K562 (cell line): ENCODE measurements at regions not wholly inside any gene's neighbourhood (a gene's known extent, or its start where the extent isn't known, plus 50 kb on each side); places are given as distances from the start of the nearest gene placed in this dataset.

Source experiments
- ATAC-seq: fragments of 200-7000 bp; cut with Tn5 transposase; 3 replicates; pipeline ENCODE4 v1.9.1; 2020; ENCODE audit warnings: moderate library complexity
- BruUV-seq: library from RNA; stranded (reverse); fragments of 400-500 nt; replicated peaks from 2 replicates; lab custom pipeline; 2021; lab: Mats Ljungman, UMichigan
- CTCF ChIA-PET: fragments of 300-600 bp; formaldehyde crosslinking; extraction: SDS; loops from one replicate; lab custom pipeline; 2021; ENCODE audit warnings: low intra/inter-chr PET ratio; lab: Yijun Ruan, JAX
- POLR2A ChIA-PET: fragments of 300-600, 350-650 bp; sonication (Branson Sonifier 250); formaldehyde crosslinking; extraction: SDS; loops from one replicate; lab custom pipeline; 2021; ENCODE audit warnings: antibody characterized with exemption, inconsistent platforms; lab: Yijun Ruan, JAX
- DNase-seq, 4 experiments: peaks; one replicate each; pipeline versions ENCODE4 v3.0.0 to v3.0.0-alpha.2; 2011 to 2018; ENCODE audit warnings: low spot score in 3 of 4, mixed read lengths in 3 of 4; ENCODE audit errors: extremely low read depth in 1 of 4
- FAIRE-seq: peaks from 2 replicates; lab custom pipeline; 2011; peaks lifted over from hg19 to GRCh38; lab: Jason Lieb, UNC
- H2AFZ ChIP-seq: 2 replicates; pipeline ENCODE4 v1.6.0; 2011; ENCODE audit warnings: low read depth, low read length, control low read depth, inconsistent platforms
- H3K27ac ChIP-seq: fragments of 200-600 bp; 3 replicates; pipeline ENCODE4 v1.8.0; 2011; ENCODE audit warnings: low read depth, mild to moderate bottlenecking, control low read depth, inconsistent platforms, low read length, moderate library complexity, mixed read lengths; ENCODE audit errors: extremely low read depth
- H3K27me3 ChIP-seq, 2 experiments: fragments of 300-600 bp in 1 of 2; 2 replicates in 1 of 2; 3 replicates in 1 of 2; pipeline versions ENCODE4 v1.6.0 to v1.8.0; 2011; ENCODE audit warnings: inconsistent platforms in 2 of 2, low read length in 2 of 2, mild to moderate bottlenecking in 1 of 2, mixed read lengths in 1 of 2, moderate library complexity in 1 of 2; ENCODE audit not compliant: control insufficient read depth in 2 of 2, insufficient read depth in 2 of 2
- H3K36me3 ChIP-seq: fragments of 300-600 bp; 3 replicates; pipeline ENCODE4 v1.8.0; 2011; ENCODE audit warnings: mild to moderate bottlenecking, low read length, inconsistent platforms; ENCODE audit not compliant: control insufficient read depth, insufficient read depth
- H3K4me1 ChIP-seq, 2 experiments: fragments of 200-600 bp in 1 of 2; replicated peaks in 1 of 2; 2 replicates in 1 of 2; 3 replicates in 1 of 2; pipeline versions ENCODE4 v1.5.1 to v1.8.0; 2011; ENCODE audit warnings: inconsistent platforms in 2 of 2, low read length in 2 of 2, mild to moderate bottlenecking in 1 of 2, mixed read lengths in 1 of 2, moderate library complexity in 1 of 2; ENCODE audit not compliant: control insufficient read depth in 2 of 2, insufficient read depth in 2 of 2
- H3K4me2 ChIP-seq: 2 replicates; pipeline ENCODE4 v1.6.1; 2011; ENCODE audit warnings: low read length, control low read depth, inconsistent platforms, mixed read lengths; ENCODE audit not compliant: insufficient read depth
- H3K4me3 ChIP-seq: fragments of 200-600 bp; sonication (generic), shearing (Covaris generic); 2 replicates; pipeline ENCODE4 v1.5.1; 2016; ENCODE audit warnings: control low read depth, inconsistent platforms
- H3K79me2 ChIP-seq: fragments of 200-600 bp; 3 replicates; pipeline ENCODE4 v1.8.0; 2011; ENCODE audit warnings: low read length, inconsistent platforms; ENCODE audit not compliant: control insufficient read depth, insufficient read depth
- H3K9ac ChIP-seq, 2 experiments: 2 replicates each; pipeline versions ENCODE4 v1.6.0 to v1.6.1; 2011; ENCODE audit warnings: low read depth in 2 of 2, low read length in 2 of 2, control low read depth in 1 of 2, inconsistent platforms in 1 of 2, mild to moderate bottlenecking in 1 of 2, mixed read lengths in 1 of 2; ENCODE audit not compliant: insufficient read depth in 1 of 2
- H3K9me1 ChIP-seq: one replicate; pipeline ENCODE4 v1.6.0; 2011; ENCODE audit warnings: inconsistent platforms, mild to moderate bottlenecking, low read length, moderate library complexity; ENCODE audit not compliant: control insufficient read depth, insufficient read depth
- H3K9me3 ChIP-seq: replicated peaks from 2 replicates; pipeline ENCODE4 v1.5.1; 2011; ENCODE audit warnings: low read depth, low read length, inconsistent platforms; ENCODE audit not compliant: control insufficient read depth, insufficient read depth
- H4K20me1 ChIP-seq: replicated peaks from 2 replicates; pipeline ENCODE4 v1.6.1; 2011; ENCODE audit warnings: low read length, inconsistent platforms, mixed read lengths; ENCODE audit not compliant: control insufficient read depth, insufficient read depth
- FOXP1 ChIP-seq: sonication (generic); formaldehyde crosslinking; IDR thresholded peaks from 2 replicates; pipeline ENCODE4 v1.8.0; 2022; ENCODE audit warnings: mild to moderate bottlenecking, missing genetic modification reagents
- HDAC8 ChIP-seq: fragments of 450-650 bp; IDR thresholded peaks from 2 replicates; pipeline ENCODE4 v1.6.1; 2016; ENCODE audit warnings: mild to moderate bottlenecking, missing genetic modification characterization, moderate library complexity, missing compliant biosample characterization
- HNRNPK ChIP-seq: fragments of 200-400 bp; formaldehyde crosslinking; IDR thresholded peaks from one replicate; pipeline ENCODE4 v1.6.1; 2018; ENCODE audit warnings: mild to moderate bottlenecking, low read depth, low read length; ENCODE audit not compliant: poor library complexity, severe bottlenecking
- KDM4B ChIP-seq, 2 experiments: fragments of 450-650 bp in 1 of 2; sonication (generic) in 1 of 2; IDR thresholded peaks; 2 replicates each; pipeline ENCODE4 v1.6.1; 2016 to 2017; ENCODE audit warnings: borderline replicate concordance in 2 of 2, antibody characterized with exemption in 1 of 2, low read depth in 1 of 2, mild to moderate bottlenecking in 1 of 2
- MXI1 ChIP-seq: IDR thresholded peaks from 2 replicates; pipeline ENCODE4 v1.6.1; 2011; ENCODE audit warnings: low read depth, mild to moderate bottlenecking, improper control_type of control experiment, low read length
- RFX7 ChIP-seq: fragments of 250-450 bp; sonication (Bioruptor Pico); IDR thresholded peaks from 2 replicates; pipeline ENCODE4 v1.5.1; 2021; ENCODE audit warnings: mild to moderate bottlenecking
- SPI1 ChIP-seq: IDR thresholded peaks from 2 replicates; pipeline ENCODE4 v1.6.1; 2011; ENCODE audit warnings: low read depth, low read length, control low read depth, borderline replicate concordance
- TRIM24 ChIP-seq, 2 experiments: fragments of 450-650 bp; IDR thresholded peaks; 2 replicates each; pipeline ENCODE4 v1.6.1; 2016
- ZFX ChIP-seq: sonication (generic); formaldehyde crosslinking; IDR thresholded peaks from 2 replicates; pipeline ENCODE4 v1.8.0; 2022; ENCODE audit warnings: mild to moderate bottlenecking, missing genetic modification reagents, moderate library complexity
- ZNF121 ChIP-seq: sonication (generic); formaldehyde crosslinking; conservative IDR thresholded peaks from 2 replicates; pipeline ENCODE4 v1.8.0; 2022; ENCODE audit warnings: missing genetic modification reagents
- ZNF431 ChIP-seq: sonication (generic); formaldehyde crosslinking; IDR thresholded peaks from 2 replicates; pipeline ENCODE4 v1.8.0; 2022; ENCODE audit warnings: mild to moderate bottlenecking, missing genetic modification reagents
- in situ Hi-C: fragments of 300-500 bp; cut with MboI; formaldehyde crosslinking; loops from 4 replicates; pipeline ENCODE4 v1.15.0; 2018; ENCODE audit warnings: inconsistent platforms, mixed read lengths
- intact Hi-C: fragments of 100-400 bp; cut with micrococcal nuclease; formaldehyde crosslinking; loops from 2 replicates; pipeline ENCODE4 v1.14.2; 2022
- TF ChIP-seq, protein P1 (sequence below): fragments of 450-650 bp; IDR thresholded peaks from 2 replicates; pipeline ENCODE4 v1.7.0; 2016; ENCODE audit warnings: borderline replicate concordance
- TF ChIP-seq, protein P2 (sequence below): sonication (generic); formaldehyde crosslinking; IDR thresholded peaks from 2 replicates; pipeline ENCODE4 v1.8.0; 2023; ENCODE audit warnings: mild to moderate bottlenecking, missing genetic modification reagents

DNA sequence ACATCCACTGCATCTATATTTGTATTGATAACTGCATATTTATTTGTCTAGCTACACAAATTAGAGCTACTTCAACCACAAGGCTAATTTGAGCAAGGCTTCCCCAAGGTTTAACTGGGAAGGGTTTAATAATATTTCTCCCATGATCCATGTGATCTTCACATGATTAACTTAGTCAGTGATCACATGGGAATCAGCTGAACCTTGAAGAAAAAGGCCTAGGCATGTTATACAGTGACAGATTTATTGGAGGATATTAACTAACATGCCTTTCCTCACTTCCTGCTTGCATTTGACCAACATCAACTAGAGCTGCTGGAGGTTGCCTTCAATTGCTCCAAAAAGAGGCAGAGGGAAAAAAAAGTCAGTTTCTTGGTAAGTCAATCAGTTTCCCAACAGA lies 417.0 kb downstream of the HAO1 start:
- Histone ChIP-seq H3K79me2 (no peaks in the 10 kb centered on the region), H3K9me3 (no peaks in the 10 kb centered on the region), H4K20me1 (no peaks in the 10 kb centered on the region), H3K27ac (no peak overlapping the region), H3K4me3 (no peak overlapping the region), H2AFZ (no peak overlapping the region), H3K9me1 (no peaks in the 10 kb centered on the region), H3K27me3 (no peaks in the 10 kb centered on the region), H3K4me1 (no peaks in the 10 kb centered on the region), H3K4me2 (no peak overlapping the region), H3K9ac (no peak overlapping the region), H3K36me3 (no peaks in the 10 kb centered on the region)
- no TSS peak for BruUV-seq
- ATAC-seq (no peak), FAIRE-seq (no peak), DNase-seq (no peak)
- intact Hi-C loops (no loop called here), in situ Hi-C loops (no loop called here)
- TF ChIP-seq ZNF121 (CRISPR knock-in tag) (no peak), FOXP1 (no peak)
- CTCF ChIA-PET, result no interaction called here
- POLR2A ChIA-PET, result no interaction called here

DNA sequence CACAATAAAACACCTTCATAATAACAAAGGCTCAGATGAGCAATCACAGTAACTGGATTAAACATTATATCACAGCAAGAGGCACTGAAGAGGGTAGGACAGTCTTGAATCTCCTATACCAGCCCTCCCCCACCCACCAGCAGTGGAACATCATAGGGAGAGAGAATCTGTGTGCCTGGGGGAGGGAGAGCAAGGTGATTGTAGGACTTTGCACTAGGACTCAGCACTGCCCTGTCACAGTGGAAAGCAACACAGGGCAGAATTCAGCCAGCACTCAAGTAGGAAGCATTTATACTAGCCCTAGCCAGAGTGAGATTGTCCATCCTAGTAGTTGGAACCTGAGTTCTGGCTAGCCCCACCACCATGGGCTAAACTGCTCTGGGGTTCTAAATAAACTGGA lies 400.2 kb downstream of the HAO1 start:
- intact Hi-C loops, result no loop called here
- no TSS peak for BruUV-seq
- ChIA-PET CTCF (no interaction called here), POLR2A (no interaction called here)
- no peaks in the 10 kb centered on the region for H3K79me2 ChIP-seq
- no peaks in the 10 kb centered on the region for H3K4me1 ChIP-seq
- H3K27me3 ChIP-seq, result no peaks in the 10 kb centered on the region
- H3K36me3 ChIP-seq, result no peaks in the 10 kb centered on the region
- H2AFZ ChIP-seq, result no peak overlapping the region
- H3K9ac ChIP-seq, result no peak overlapping the region
- H3K4me3 ChIP-seq, result no peak overlapping the region
- H3K4me2 ChIP-seq, result no peak overlapping the region
- in situ Hi-C loops, result no loop called here
- ATAC-seq (no peak), FAIRE-seq (no peak), DNase-seq (no peak)
- no peaks in the 10 kb centered on the region for H3K9me1 ChIP-seq
- H4K20me1 ChIP-seq, result no peaks in the 10 kb centered on the region
- no peak overlapping the region for H3K27ac ChIP-seq
- no peaks in the 10 kb centered on the region for H3K9me3 ChIP-seq
- TF ChIP-seq, protein P1, sequence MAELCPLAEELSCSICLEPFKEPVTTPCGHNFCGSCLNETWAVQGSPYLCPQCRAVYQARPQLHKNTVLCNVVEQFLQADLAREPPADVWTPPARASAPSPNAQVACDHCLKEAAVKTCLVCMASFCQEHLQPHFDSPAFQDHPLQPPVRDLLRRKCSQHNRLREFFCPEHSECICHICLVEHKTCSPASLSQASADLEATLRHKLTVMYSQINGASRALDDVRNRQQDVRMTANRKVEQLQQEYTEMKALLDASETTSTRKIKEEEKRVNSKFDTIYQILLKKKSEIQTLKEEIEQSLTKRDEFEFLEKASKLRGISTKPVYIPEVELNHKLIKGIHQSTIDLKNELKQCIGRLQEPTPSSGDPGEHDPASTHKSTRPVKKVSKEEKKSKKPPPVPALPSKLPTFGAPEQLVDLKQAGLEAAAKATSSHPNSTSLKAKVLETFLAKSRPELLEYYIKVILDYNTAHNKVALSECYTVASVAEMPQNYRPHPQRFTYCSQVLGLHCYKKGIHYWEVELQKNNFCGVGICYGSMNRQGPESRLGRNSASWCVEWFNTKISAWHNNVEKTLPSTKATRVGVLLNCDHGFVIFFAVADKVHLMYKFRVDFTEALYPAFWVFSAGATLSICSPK, result no peak
- TF ChIP-seq ZFX (CRISPR knock-in tag) (no peak), RFX7 (no peak), SPI1 (no peak), HDAC8 (tag) (no peak), TRIM24 (IDR thresholded peaks at IDR 0.05) (no peak), HNRNPK (no peak), KDM4B (IDR thresholded peaks at IDR 0.05; ENCODE audit: borderline replicate concordance in 2 of 2, low read depth in 1 of 2) (no peak), MXI1 (no peak), ZNF431 (CRISPR knock-in tag) (no peak)
- TF ChIP-seq, protein P2, sequence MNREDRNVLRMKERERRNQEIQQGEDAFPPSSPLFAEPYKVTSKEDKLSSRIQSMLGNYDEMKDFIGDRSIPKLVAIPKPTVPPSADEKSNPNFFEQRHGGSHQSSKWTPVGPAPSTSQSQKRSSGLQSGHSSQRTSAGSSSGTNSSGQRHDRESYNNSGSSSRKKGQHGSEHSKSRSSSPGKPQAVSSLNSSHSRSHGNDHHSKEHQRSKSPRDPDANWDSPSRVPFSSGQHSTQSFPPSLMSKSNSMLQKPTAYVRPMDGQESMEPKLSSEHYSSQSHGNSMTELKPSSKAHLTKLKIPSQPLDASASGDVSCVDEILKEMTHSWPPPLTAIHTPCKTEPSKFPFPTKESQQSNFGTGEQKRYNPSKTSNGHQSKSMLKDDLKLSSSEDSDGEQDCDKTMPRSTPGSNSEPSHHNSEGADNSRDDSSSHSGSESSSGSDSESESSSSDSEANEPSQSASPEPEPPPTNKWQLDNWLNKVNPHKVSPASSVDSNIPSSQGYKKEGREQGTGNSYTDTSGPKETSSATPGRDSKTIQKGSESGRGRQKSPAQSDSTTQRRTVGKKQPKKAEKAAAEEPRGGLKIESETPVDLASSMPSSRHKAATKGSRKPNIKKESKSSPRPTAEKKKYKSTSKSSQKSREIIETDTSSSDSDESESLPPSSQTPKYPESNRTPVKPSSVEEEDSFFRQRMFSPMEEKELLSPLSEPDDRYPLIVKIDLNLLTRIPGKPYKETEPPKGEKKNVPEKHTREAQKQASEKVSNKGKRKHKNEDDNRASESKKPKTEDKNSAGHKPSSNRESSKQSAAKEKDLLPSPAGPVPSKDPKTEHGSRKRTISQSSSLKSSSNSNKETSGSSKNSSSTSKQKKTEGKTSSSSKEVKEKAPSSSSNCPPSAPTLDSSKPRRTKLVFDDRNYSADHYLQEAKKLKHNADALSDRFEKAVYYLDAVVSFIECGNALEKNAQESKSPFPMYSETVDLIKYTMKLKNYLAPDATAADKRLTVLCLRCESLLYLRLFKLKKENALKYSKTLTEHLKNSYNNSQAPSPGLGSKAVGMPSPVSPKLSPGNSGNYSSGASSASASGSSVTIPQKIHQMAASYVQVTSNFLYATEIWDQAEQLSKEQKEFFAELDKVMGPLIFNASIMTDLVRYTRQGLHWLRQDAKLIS (CRISPR knock-in tag), result no peak
